ENCODE measurements at regions not wholly inside any gene's neighbourhood (a gene's known extent, or its start where the extent isn't known, plus 50 kb on each side); places are given as distances from the start of the nearest gene placed in this dataset.

GRCh38 chr21:22136740-22137139, 1138.5 kb downstream of the NCAM2 start:
- TF ChIP-seq TCF12 (IDR thresholded peaks at IDR 0.05) (no peak), YY1 (IDR thresholded peaks at IDR 0.05; ENCODE audit: low read depth) (no peak), EP300 (IDR thresholded peaks at IDR 0.05; ENCODE audit: borderline replicate concordance in 1 of 2, low read depth in 1 of 2, low read length in 1 of 2) (no peak), EZH2phosphoT487 (IDR thresholded peaks at IDR 0.05; ENCODE audit: borderline replicate concordance, low read depth) (no peak), TAF1 (IDR thresholded peaks at IDR 0.05; ENCODE audit: borderline replicate concordance, low read depth, low read length) (no peak), SIN3A (IDR thresholded peaks at IDR 0.05; ENCODE audit: borderline replicate concordance, low read depth, low read length) (no peak), CHD2 (IDR thresholded peaks at IDR 0.05; ENCODE audit: low read length, partially characterized antibody) (no peak), RAD21 (IDR thresholded peaks at IDR 0.05; ENCODE audit: low read length) (no peak), ELF1 (IDR thresholded peaks at IDR 0.05) (no peak), MAX (IDR thresholded peaks at IDR 0.05; ENCODE audit: low read depth) (no peak), REST (IDR thresholded peaks at IDR 0.05; ENCODE audit: low read depth, low read length) (no peak)
- TF ChIP-seq, protein P1, sequence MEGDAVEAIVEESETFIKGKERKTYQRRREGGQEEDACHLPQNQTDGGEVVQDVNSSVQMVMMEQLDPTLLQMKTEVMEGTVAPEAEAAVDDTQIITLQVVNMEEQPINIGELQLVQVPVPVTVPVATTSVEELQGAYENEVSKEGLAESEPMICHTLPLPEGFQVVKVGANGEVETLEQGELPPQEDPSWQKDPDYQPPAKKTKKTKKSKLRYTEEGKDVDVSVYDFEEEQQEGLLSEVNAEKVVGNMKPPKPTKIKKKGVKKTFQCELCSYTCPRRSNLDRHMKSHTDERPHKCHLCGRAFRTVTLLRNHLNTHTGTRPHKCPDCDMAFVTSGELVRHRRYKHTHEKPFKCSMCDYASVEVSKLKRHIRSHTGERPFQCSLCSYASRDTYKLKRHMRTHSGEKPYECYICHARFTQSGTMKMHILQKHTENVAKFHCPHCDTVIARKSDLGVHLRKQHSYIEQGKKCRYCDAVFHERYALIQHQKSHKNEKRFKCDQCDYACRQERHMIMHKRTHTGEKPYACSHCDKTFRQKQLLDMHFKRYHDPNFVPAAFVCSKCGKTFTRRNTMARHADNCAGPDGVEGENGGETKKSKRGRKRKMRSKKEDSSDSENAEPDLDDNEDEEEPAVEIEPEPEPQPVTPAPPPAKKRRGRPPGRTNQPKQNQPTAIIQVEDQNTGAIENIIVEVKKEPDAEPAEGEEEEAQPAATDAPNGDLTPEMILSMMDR (IDR thresholded peaks at IDR 0.05): no peak

Measured in SK-N-SH (cell line).